ENCODE measurements at regions not wholly inside any gene's neighbourhood (a gene's known extent, or its start where the extent isn't known, plus 50 kb on each side); places are given as distances from the start of the nearest gene placed in this dataset.

- Histone ChIP-seq H3K79me2 (ENCODE audit: control insufficient read depth, insufficient read depth, low read length) (no peaks in the 10 kb centered on the region), H3K4me2 (ENCODE audit: control insufficient read depth, extremely low read depth, insufficient read depth, low read depth, low read length) (no peak overlapping the region), H2AFZ (ENCODE audit: control insufficient read depth, low read length) (no peak overlapping the region), H3K4me3 (ENCODE audit: control insufficient read depth in 2 of 3, extremely low read depth in 1 of 3, insufficient read depth in 2 of 3, low read depth in 1 of 3, low read length in 3 of 3) (no peak overlapping the region), H3K9me3 (ENCODE audit: control insufficient read depth, low read depth, low read length) (no peaks in the 10 kb centered on the region), H4K20me1 (ENCODE audit: control insufficient read depth, extremely low read depth, insufficient read depth, low read length) (no peaks in the 10 kb centered on the region), H3K36me3 (ENCODE audit: control insufficient read depth in 2 of 2, extremely low read depth in 1 of 2, insufficient read depth in 2 of 2, low read length in 2 of 2) (no peaks in the 10 kb centered on the region), H3K9ac (ENCODE audit: control insufficient read depth, extremely low read depth, insufficient read depth, low read length) (no peak overlapping the region), H3K27me3 (ENCODE audit: control insufficient read depth, extremely low read depth, insufficient read depth, low read length) (no peaks in the 10 kb centered on the region), H3K4me1 (ENCODE audit: control insufficient read depth, extremely low read depth, insufficient read depth, low read length) (no peaks in the 10 kb centered on the region), H3K27ac (ENCODE audit: control insufficient read depth, insufficient read depth, low read length) (no peak overlapping the region), H3K9me1 (ENCODE audit: control insufficient read depth, extremely low read depth, insufficient read depth, low read length) (no peaks in the 10 kb centered on the region)
- FAIRE-seq (no peak), DNase-seq (ENCODE audit: low read depth, low spot score) (no peak)
- dilution Hi-C loops (cut with MboI; ENCODE audit: extremely low pct_ligation_motif_present, low sequenced_read_pairs): no loop called here
- TF ChIP-seq EZH2 (IDR thresholded peaks at IDR 0.05; ENCODE audit: low read length) (no peak), CTCF (optimal IDR thresholded peaks at IDR 0.05 in 1 of 3, IDR thresholded peaks at IDR 0.05 in 1 of 3, conservative IDR thresholded peaks at IDR 0.05 in 1 of 3; ENCODE audit: extremely low read depth in 1 of 3, insufficient read depth in 2 of 3, low read length in 3 of 3) (no peak)
These were observed 639.9 kb upstream of the ACO1 start for GRCh38 chr9:31744589-31744988.

GRCh38 chr9:31745468-31745867 is 639.0 kb upstream of the ACO1 start:
- H2AFZ ChIP-seq (ENCODE audit: control insufficient read depth, low read length): no peak overlapping the region
- dilution Hi-C loops (cut with MboI; ENCODE audit: extremely low pct_ligation_motif_present, low sequenced_read_pairs): no loop called here

More at GRCh38 chr9:31745468-31745867, 639.0 kb upstream of the ACO1 start:
- Histone ChIP-seq H4K20me1 (ENCODE audit: control insufficient read depth, extremely low read depth, insufficient read depth, low read length) (no peaks in the 10 kb centered on the region), H3K4me3 (ENCODE audit: control insufficient read depth in 2 of 3, extremely low read depth in 1 of 3, insufficient read depth in 2 of 3, low read depth in 1 of 3, low read length in 3 of 3) (no peak overlapping the region), H3K27ac (ENCODE audit: control insufficient read depth, insufficient read depth, low read length) (no peak overlapping the region), H3K36me3 (ENCODE audit: control insufficient read depth in 2 of 2, extremely low read depth in 1 of 2, insufficient read depth in 2 of 2, low read length in 2 of 2) (no peaks in the 10 kb centered on the region), H3K9me1 (ENCODE audit: control insufficient read depth, extremely low read depth, insufficient read depth, low read length) (no peaks in the 10 kb centered on the region), H3K79me2 (ENCODE audit: control insufficient read depth, insufficient read depth, low read length) (no peaks in the 10 kb centered on the region), H3K4me2 (ENCODE audit: control insufficient read depth, extremely low read depth, insufficient read depth, low read depth, low read length) (no peak overlapping the region), H3K9ac (ENCODE audit: control insufficient read depth, extremely low read depth, insufficient read depth, low read length) (no peak overlapping the region), H3K27me3 (ENCODE audit: control insufficient read depth, extremely low read depth, insufficient read depth, low read length) (no peaks in the 10 kb centered on the region), H3K4me1 (ENCODE audit: control insufficient read depth, extremely low read depth, insufficient read depth, low read length) (no peaks in the 10 kb centered on the region), H3K9me3 (ENCODE audit: control insufficient read depth, low read depth, low read length) (no peaks in the 10 kb centered on the region)
- TF ChIP-seq EZH2 (IDR thresholded peaks at IDR 0.05; ENCODE audit: low read length) (no peak), CTCF (optimal IDR thresholded peaks at IDR 0.05 in 1 of 3, IDR thresholded peaks at IDR 0.05 in 1 of 3, conservative IDR thresholded peaks at IDR 0.05 in 1 of 3; ENCODE audit: extremely low read depth in 1 of 3, insufficient read depth in 2 of 3, low read length in 3 of 3) (no peak)
- FAIRE-seq (no peak), DNase-seq (ENCODE audit: low read depth, low spot score) (no peak)

All from keratinocyte (primary cell).